IMR-90 (cell line): ENCODE measurements at regions not wholly inside any gene's neighbourhood (a gene's known extent, or its start where the extent isn't known, plus 50 kb on each side); places are given as distances from the start of the nearest gene placed in this dataset.

Source experiments
- ATAC-seq: fragments of 200-7000 bp; cut with Tn5 transposase; 2 replicates; pipeline ENCODE4 v1.9.1; 2020; ENCODE audit warnings: low read depth, mild to moderate bottlenecking, moderate library complexity
- BruUV-seq: library from RNA; stranded (reverse); fragments of 400-500 nt; replicated peaks from 2 replicates; lab custom pipeline; 2021; lab: Mats Ljungman, UMichigan
- CTCF ChIA-PET: fragments of 300-600 bp; formaldehyde crosslinking; extraction: SDS; loops from one replicate; lab custom pipeline; 2021; ENCODE audit warnings: antibody characterized with exemption; lab: Yijun Ruan, JAX
- POLR2A ChIA-PET: fragments of 300-600 bp; sonication (Branson Sonifier 250); formaldehyde crosslinking; loops from one replicate; lab custom pipeline; 2022; ENCODE audit warnings: antibody characterized with exemption; ENCODE audit not compliant: unreplicated experiment; lab: Charles Lee
- DNase-seq: peaks from one replicate; pipeline ENCODE4 v3.0.0; 2013
- H2AFZ ChIP-seq: replicated peaks from 2 replicates; pipeline ENCODE3; 2013; ENCODE audit warnings: low read length, mild to moderate bottlenecking; ENCODE audit not compliant: poor library complexity
- H2AK5ac ChIP-seq: 2 replicates; pipeline ENCODE4 v1.6.1; 2013; ENCODE audit warnings: low read depth, low read length, inconsistent platforms
- H2AK9ac ChIP-seq: replicated peaks from 2 replicates; pipeline ENCODE3; 2013; ENCODE audit warnings: mild to moderate bottlenecking, low read depth, low read length, moderate library complexity; ENCODE audit not compliant: poor library complexity
- H2BK120ac ChIP-seq: 2 replicates; pipeline ENCODE4 v1.6.1; 2013; ENCODE audit warnings: low read depth, low read length, inconsistent platforms
- H2BK15ac ChIP-seq: 3 replicates; pipeline ENCODE4 v1.6.1; 2013; ENCODE audit warnings: low read depth, low read length, inconsistent platforms
- H2BK20ac ChIP-seq: 2 replicates; pipeline ENCODE4 v1.6.1; 2013; ENCODE audit warnings: low read depth, mild to moderate bottlenecking, inconsistent platforms, low read length, moderate library complexity
- H2BK5ac ChIP-seq: 2 replicates; pipeline ENCODE4 v1.6.1; 2013; ENCODE audit warnings: mild to moderate bottlenecking, low read depth, low read length, inconsistent platforms; ENCODE audit not compliant: poor library complexity, severe bottlenecking
- H3K14ac ChIP-seq: replicated peaks from 2 replicates; pipeline ENCODE4 v1.6.1; 2013; ENCODE audit warnings: low read depth, low read length, inconsistent platforms
- H3K18ac ChIP-seq: 2 replicates; pipeline ENCODE4 v1.6.1; 2013; ENCODE audit warnings: low read depth, low read length, control low read depth
- H3K23ac ChIP-seq: 2 replicates; pipeline ENCODE4 v1.6.1; 2013; ENCODE audit warnings: low read depth, low read length, inconsistent platforms
- H3K27ac ChIP-seq: 2 replicates; pipeline ENCODE4 v1.5.1; 2013; ENCODE audit warnings: mild to moderate bottlenecking, control low read depth, low read length; ENCODE audit not compliant: insufficient read depth
- H3K27me3 ChIP-seq: 2 replicates; pipeline ENCODE4 v1.6.1; 2013; ENCODE audit warnings: low read length; ENCODE audit not compliant: control insufficient read depth, insufficient read depth
- H3K36me3 ChIP-seq: 2 replicates; pipeline ENCODE4 v1.6.1; 2013; ENCODE audit warnings: low read length, mixed read lengths; ENCODE audit not compliant: control insufficient read depth, insufficient read depth
- H3K4ac ChIP-seq: 2 replicates; pipeline ENCODE4 v1.6.1; 2013; ENCODE audit warnings: low read depth, low read length, inconsistent platforms
- H3K4me1 ChIP-seq: 2 replicates; pipeline ENCODE4 v1.6.1; 2013; ENCODE audit warnings: low read length, mixed read lengths; ENCODE audit not compliant: control insufficient read depth, insufficient read depth
- H3K4me2 ChIP-seq: 2 replicates; pipeline ENCODE4 v1.6.1; 2013; ENCODE audit warnings: low read depth, mild to moderate bottlenecking, control low read depth, low read length, moderate library complexity
- H3K4me3 ChIP-seq: 2 replicates; pipeline ENCODE4 v1.5.1; 2013; ENCODE audit warnings: low read depth, mild to moderate bottlenecking, control low read depth, low read length, moderate library complexity; ENCODE audit not compliant: insufficient read depth
- H3K56ac ChIP-seq: 2 replicates; pipeline ENCODE4 v1.6.1; 2013; ENCODE audit warnings: low read length, inconsistent platforms; ENCODE audit not compliant: insufficient read depth; ENCODE audit errors: extremely low read depth
- H3K79me1 ChIP-seq, 2 experiments: 2 replicates each; pipeline ENCODE4 v1.6.1; 2013; ENCODE audit warnings: low read length in 2 of 2, inconsistent platforms in 1 of 2, low read depth in 1 of 2
- H3K9ac ChIP-seq: 2 replicates; pipeline ENCODE4 v1.6.1; 2013; ENCODE audit warnings: low read depth, low read length, control low read depth
- H3K9me1 ChIP-seq: 2 replicates; pipeline ENCODE4 v1.6.1; 2013; ENCODE audit warnings: low read length, inconsistent platforms; ENCODE audit not compliant: insufficient read depth
- H3K9me3 ChIP-seq: 2 replicates; pipeline ENCODE4 v1.6.1; 2013; ENCODE audit warnings: low read length; ENCODE audit not compliant: control insufficient read depth, insufficient read depth
- H4K20me1 ChIP-seq: 2 replicates; pipeline ENCODE4 v1.6.1; 2013; ENCODE audit warnings: low read length, inconsistent platforms; ENCODE audit not compliant: insufficient read depth
- H4K5ac ChIP-seq: 2 replicates; pipeline ENCODE4 v1.6.1; 2013; ENCODE audit warnings: mild to moderate bottlenecking, low read depth, low read length, control low read depth
- H4K8ac ChIP-seq, 2 experiments: 2 replicates each; pipeline ENCODE4 v1.6.1; 2013; ENCODE audit warnings: low read depth in 2 of 2, low read length in 2 of 2, control low read depth in 1 of 2, inconsistent platforms in 1 of 2
- H4K91ac ChIP-seq: 2 replicates; pipeline ENCODE4 v1.6.1; 2013; ENCODE audit warnings: low read depth, low read length, inconsistent platforms; ENCODE audit not compliant: insufficient read depth
- CEBPB ChIP-seq: IDR thresholded peaks from 2 replicates; pipeline ENCODE4 v1.6.1; 2012; ENCODE audit warnings: low read depth, low read length, improper control_type of control experiment
- CTCF ChIP-seq: conservative IDR thresholded peaks from 2 replicates; pipeline ENCODE4 v1.5.1; 2012; ENCODE audit warnings: mild to moderate bottlenecking, low read depth, low read length, improper control_type of control experiment
- FOS ChIP-seq: fragments of 150-350 bp; IDR thresholded peaks from 2 replicates; pipeline ENCODE4 v1.6.1; 2016; ENCODE audit warnings: low read depth, low read length
- MAFK ChIP-seq: IDR thresholded peaks from 2 replicates; pipeline ENCODE4 v1.6.1; 2012; ENCODE audit warnings: low read depth, low read length, improper control_type of control experiment
- MAZ ChIP-seq: IDR thresholded peaks from 2 replicates; pipeline ENCODE4 v1.6.1; 2012; ENCODE audit warnings: low read depth, mild to moderate bottlenecking, low read length, improper control_type of control experiment, moderate library complexity, borderline replicate concordance
- MXI1 ChIP-seq: IDR thresholded peaks from 2 replicates; pipeline ENCODE4 v1.6.1; 2012; ENCODE audit warnings: low read depth, mild to moderate bottlenecking, low read length, moderate library complexity, borderline replicate concordance
- POLR2A ChIP-seq: IDR thresholded peaks from 2 replicates; pipeline ENCODE4 v1.6.1; 2012; ENCODE audit warnings: mild to moderate bottlenecking, low read depth, low read length
- RAD21 ChIP-seq: IDR thresholded peaks from 2 replicates; pipeline ENCODE4 v1.6.1; 2012; ENCODE audit warnings: low read length, improper control_type of control experiment
- RFX5 ChIP-seq: IDR thresholded peaks from 2 replicates; pipeline ENCODE4 v1.8.0; 2012; ENCODE audit warnings: low read depth, mild to moderate bottlenecking, low read length, moderate library complexity
- SMC3 ChIP-seq: fragments of 150-350 bp; IDR thresholded peaks from 2 replicates; pipeline ENCODE4 v1.6.1; 2016; ENCODE audit warnings: low read depth, mild to moderate bottlenecking, antibody characterized with exemption, low read length, moderate library complexity
- USF2 ChIP-seq: fragments of 150-350 bp; IDR thresholded peaks from 2 replicates; pipeline ENCODE4 v1.6.1; 2017; ENCODE audit warnings: mild to moderate bottlenecking, antibody characterized with exemption, low read length, low read depth
- WGBS, 2 experiments: methylation state at CpG; one replicate each; pipeline versions ENCODE4 v1.1.5 to v1.1.7; 2013; ENCODE audit warnings: missing lambda C conversion rate in 2 of 2; ENCODE audit not compliant: insufficient read length in 1 of 2; ENCODE audit errors: extremely low coverage in 2 of 2; 5-methylcytosine and 5-hydroxymethylcytosine counted together
- dilution Hi-C: fragments of 300-500 bp; cut with HindIII; formaldehyde crosslinking; loops from one replicate; pipeline ENCODE4 v1.14.3; 2018; ENCODE audit warnings: low sequenced_read_pairs; ENCODE audit not compliant: unreplicated experiment
- in situ Hi-C: fragments of 300-500 bp; cut with MboI; formaldehyde crosslinking; loops from 3 replicates; pipeline ENCODE4 v1.14.3; 2019; ENCODE audit warnings: low sequenced_read_pairs, inconsistent platforms, mixed read lengths
- intact Hi-C: fragments of 100-400 bp; cut with micrococcal nuclease; formaldehyde crosslinking; loops from 2 replicates; pipeline ENCODE4 v1.10.0; 2022
- TF ChIP-seq, protein P1 (sequence below): fragments of 150-350 bp; IDR thresholded peaks from 2 replicates; pipeline ENCODE4 v1.6.1; 2016; ENCODE audit warnings: low read depth, mild to moderate bottlenecking, low read length, moderate library complexity, borderline replicate concordance

DNA sequence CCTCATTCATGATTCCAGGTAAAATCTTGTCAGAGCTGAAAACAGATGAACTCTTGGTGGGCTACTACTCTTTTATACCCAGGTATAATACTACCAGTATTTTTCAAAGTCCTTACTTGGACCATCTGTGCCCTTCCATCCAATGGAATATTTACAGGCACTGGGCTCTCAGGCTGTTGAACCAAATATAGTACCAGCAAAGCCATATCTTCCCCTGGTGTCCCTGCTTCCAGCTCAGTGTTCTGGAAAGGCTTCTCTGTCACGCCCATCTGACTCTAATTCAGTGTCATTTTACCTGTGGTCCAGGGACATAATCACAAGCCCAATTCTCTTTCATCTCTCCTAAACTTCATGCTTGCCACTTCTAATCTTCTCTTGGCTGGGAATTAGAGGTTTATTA lies 119.2 kb upstream of the STK17B start:
- H3K9me1 ChIP-seq = peaks cover 15% of the 10 kb centered on the region
- TF ChIP-seq USF2 (no peak), MAFK (no peak), SMC3 (no peak), MXI1 (no peak), RAD21 (no peak), RFX5 (no peak), MAZ (no peak), CEBPB (no peak), POLR2A (no peak), CTCF (no peak), FOS (no peak)
- TF ChIP-seq, protein P1, sequence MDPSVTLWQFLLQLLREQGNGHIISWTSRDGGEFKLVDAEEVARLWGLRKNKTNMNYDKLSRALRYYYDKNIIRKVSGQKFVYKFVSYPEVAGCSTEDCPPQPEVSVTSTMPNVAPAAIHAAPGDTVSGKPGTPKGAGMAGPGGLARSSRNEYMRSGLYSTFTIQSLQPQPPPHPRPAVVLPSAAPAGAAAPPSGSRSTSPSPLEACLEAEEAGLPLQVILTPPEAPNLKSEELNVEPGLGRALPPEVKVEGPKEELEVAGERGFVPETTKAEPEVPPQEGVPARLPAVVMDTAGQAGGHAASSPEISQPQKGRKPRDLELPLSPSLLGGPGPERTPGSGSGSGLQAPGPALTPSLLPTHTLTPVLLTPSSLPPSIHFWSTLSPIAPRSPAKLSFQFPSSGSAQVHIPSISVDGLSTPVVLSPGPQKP = no peak

More for the DNA sequence above, 119.2 kb upstream of the STK17B start:
- no peak overlapping the region for H3K56ac ChIP-seq
- H2AK5ac ChIP-seq = no peak overlapping the region
- H3K79me1 ChIP-seq = no peaks in the 10 kb centered on the region
- dilution Hi-C loops (no loop called here), intact Hi-C loops (loop anchor here (5.0 kb wide), 1 partner anchor 123 kb away; no protein-coding TSS in a partner anchor), in situ Hi-C loops (loop anchor here (10.0 kb wide), 1 partner anchor 464 kb away; no protein-coding TSS in a partner anchor)
- H2BK15ac ChIP-seq = no peak overlapping the region
- no peak overlapping the region for H4K91ac ChIP-seq
- no peak overlapping the region for H3K4me3 ChIP-seq
- H2BK5ac ChIP-seq = no peak overlapping the region
- no peak overlapping the region for H3K27ac ChIP-seq
- BruUV-seq = no TSS peak
- peak overlapping the region; percentile 43 for H2BK120ac ChIP-seq
- ChIA-PET CTCF (interaction anchor here (1.1 to 1.2 kb wide), 2 partner anchors 30 to 57 kb away, joined by 3 read pairs; no protein-coding TSS in a partner anchor), POLR2A (no interaction called here)
- H3K27me3 ChIP-seq = no peaks in the 10 kb centered on the region
- peak overlapping the region; percentile 26; the same call in 1 of the 2 replicates for H2BK20ac ChIP-seq
- no peaks in the 10 kb centered on the region for H4K20me1 ChIP-seq
- no peak overlapping the region for H3K14ac ChIP-seq
- no peak overlapping the region for H3K4ac ChIP-seq
- peak overlapping the region; percentile 56 for H2AK9ac ChIP-seq
- ATAC-seq (no peak), DNase-seq (no peak)
- no peak overlapping the region for H3K18ac ChIP-seq
- H3K36me3 ChIP-seq = no peaks in the 10 kb centered on the region
- peaks cover 11% of the 10 kb centered on the region for H3K4me1 ChIP-seq
- no peak overlapping the region for H3K9ac ChIP-seq
- no peak overlapping the region for H2AFZ ChIP-seq
- H3K9me3 ChIP-seq = no peaks in the 10 kb centered on the region
- no peak overlapping the region for H4K8ac ChIP-seq
- H3K23ac ChIP-seq = 0 out of 2 replicates have a peak overlapping the region, but pooled peaks have one; percentile 10
- WGBS, 2 experiments = no CpG with 5 or more reads among the region's 1 CpG
- no peak overlapping the region for H3K4me2 ChIP-seq
- no peak overlapping the region for H4K5ac ChIP-seq
